ENCODE measurements at regions not wholly inside any gene's neighbourhood (a gene's known extent, or its start where the extent isn't known, plus 50 kb on each side); places are given as distances from the start of the nearest gene placed in this dataset.

GRCh38 chr13:108475181-108475580, 154.2 kb upstream of the MYO16 start:
- H3K4me1 ChIP-seq (ENCODE audit: insufficient read depth): no peaks in the 10 kb centered on the region
- TF ChIP-seq EZH2phosphoT487 (IDR thresholded peaks at IDR 0.05; ENCODE audit: insufficient read depth, low read depth): no peak
- TF ChIP-seq EZH2 (IDR thresholded peaks at IDR 0.05; ENCODE audit: insufficient read depth, poor library complexity, severe bottlenecking): no peak
- H3K9me3 ChIP-seq (ENCODE audit: low read depth): no peaks in the 10 kb centered on the region
- H3F3A ChIP-seq (ENCODE audit: insufficient read depth): no peaks in the 10 kb centered on the region
- no peaks in the 10 kb centered on the region for H3K79me2 ChIP-seq (ENCODE audit: insufficient read depth)
- no peaks in the 10 kb centered on the region for H3K27me3 ChIP-seq (replicated peaks; ENCODE audit: insufficient read depth)
- no peak overlapping the region for H3K27ac ChIP-seq
- no peaks in the 10 kb centered on the region for H3K36me3 ChIP-seq (ENCODE audit: low read depth)
- no peak for DNase-seq
- H3K9me2 ChIP-seq (ENCODE audit: insufficient read depth): no peaks in the 10 kb centered on the region
- no peak overlapping the region for H3K9ac ChIP-seq
- in situ Hi-C loops (cut with MboI): no loop called here
- H4K20me1 ChIP-seq (ENCODE audit: insufficient read depth): no peaks in the 10 kb centered on the region
- WGBS, 2 experiments (ENCODE audit: low coverage in 1 of 2, low lambda C conversion rate in 2 of 2, missing lambda C conversion rate in 2 of 2): 6 to 22% methylated on average over 2 of the region's 2 CpGs
- no peak overlapping the region for H3K4me2 ChIP-seq (ENCODE audit: unreplicated experiment)
- no peak overlapping the region for H2AFZ ChIP-seq
- H3K4me3 ChIP-seq: no peak overlapping the region

GRCh38 chr13:108477376-108477775, 152.0 kb upstream of the MYO16 start:
- 4 to 5% methylated on average over 4 of the region's 4 CpGs for WGBS, 2 experiments (ENCODE audit: low coverage in 1 of 2, low lambda C conversion rate in 2 of 2, missing lambda C conversion rate in 2 of 2)
- Histone ChIP-seq H3K9ac (no peak overlapping the region), H3F3A (ENCODE audit: insufficient read depth) (no peaks in the 10 kb centered on the region), H3K27me3 (replicated peaks; ENCODE audit: insufficient read depth) (no peaks in the 10 kb centered on the region), H3K9me2 (ENCODE audit: insufficient read depth) (no peaks in the 10 kb centered on the region), H3K4me3 (no peak overlapping the region), H3K79me2 (ENCODE audit: insufficient read depth) (no peaks in the 10 kb centered on the region), H2AFZ (no peak overlapping the region), H3K4me1 (ENCODE audit: insufficient read depth) (no peaks in the 10 kb centered on the region), H3K36me3 (ENCODE audit: low read depth) (no peaks in the 10 kb centered on the region), H3K4me2 (ENCODE audit: unreplicated experiment) (no peak overlapping the region), H4K20me1 (ENCODE audit: insufficient read depth) (no peaks in the 10 kb centered on the region), H3K9me3 (ENCODE audit: low read depth) (no peaks in the 10 kb centered on the region), H3K27ac (no peak overlapping the region)
- TF ChIP-seq EZH2phosphoT487 (IDR thresholded peaks at IDR 0.05; ENCODE audit: insufficient read depth, low read depth): no peak
- TF ChIP-seq EZH2 (IDR thresholded peaks at IDR 0.05; ENCODE audit: insufficient read depth, poor library complexity, severe bottlenecking): no peak
- in situ Hi-C loops (cut with MboI): no loop called here
- no peak for DNase-seq

- in situ Hi-C loops (cut with MboI): no loop called here
- Histone ChIP-seq H3K36me3 (ENCODE audit: low read depth) (no peaks in the 10 kb centered on the region), H3K27me3 (replicated peaks; ENCODE audit: insufficient read depth) (no peaks in the 10 kb centered on the region), H3F3A (ENCODE audit: insufficient read depth) (no peaks in the 10 kb centered on the region), H3K27ac (no peak overlapping the region), H2AFZ (no peak overlapping the region), H3K4me1 (ENCODE audit: insufficient read depth) (no peaks in the 10 kb centered on the region), H3K9me2 (ENCODE audit: insufficient read depth) (no peaks in the 10 kb centered on the region), H3K79me2 (ENCODE audit: insufficient read depth) (no peaks in the 10 kb centered on the region), H3K9me3 (ENCODE audit: low read depth) (no peaks in the 10 kb centered on the region), H3K4me3 (no peak overlapping the region), H4K20me1 (ENCODE audit: insufficient read depth) (no peaks in the 10 kb centered on the region), H3K4me2 (ENCODE audit: unreplicated experiment) (no peak overlapping the region), H3K9ac (no peak overlapping the region)
- TF ChIP-seq EZH2 (IDR thresholded peaks at IDR 0.05; ENCODE audit: insufficient read depth, poor library complexity, severe bottlenecking) (no peak), EZH2phosphoT487 (IDR thresholded peaks at IDR 0.05; ENCODE audit: insufficient read depth, low read depth) (no peak)
- DNase-seq: no peak
- WGBS, 2 experiments (ENCODE audit: low coverage in 1 of 2, low lambda C conversion rate in 2 of 2, missing lambda C conversion rate in 2 of 2): 12 to 20% methylated on average over 1 of the region's 1 CpG
Measured at GRCh38 chr13:108478179-108478578, 151.2 kb upstream of the MYO16 start.

GRCh38 chr13:108483981-108484380, 145.4 kb upstream of the MYO16 start:
- Histone ChIP-seq H3K4me3 (no peak overlapping the region), H3F3A (ENCODE audit: insufficient read depth) (no peaks in the 10 kb centered on the region), H3K4me2 (ENCODE audit: unreplicated experiment) (no peak overlapping the region), H3K4me1 (ENCODE audit: insufficient read depth) (no peaks in the 10 kb centered on the region), H3K9me3 (ENCODE audit: low read depth) (no peaks in the 10 kb centered on the region), H3K27me3 (replicated peaks; ENCODE audit: insufficient read depth) (no peaks in the 10 kb centered on the region), H3K9ac (no peak overlapping the region), H2AFZ (no peak overlapping the region), H3K36me3 (ENCODE audit: low read depth) (no peaks in the 10 kb centered on the region), H4K20me1 (ENCODE audit: insufficient read depth) (no peaks in the 10 kb centered on the region), H3K27ac (no peak overlapping the region), H3K79me2 (ENCODE audit: insufficient read depth) (no peaks in the 10 kb centered on the region), H3K9me2 (ENCODE audit: insufficient read depth) (no peaks in the 10 kb centered on the region)
- 0% methylated on average over 1 of the region's 1 CpG for WGBS, 2 experiments (ENCODE audit: low coverage in 1 of 2, low lambda C conversion rate in 2 of 2, missing lambda C conversion rate in 2 of 2)
- in situ Hi-C loops (cut with MboI): no loop called here
- TF ChIP-seq EZH2phosphoT487 (IDR thresholded peaks at IDR 0.05; ENCODE audit: insufficient read depth, low read depth) (no peak), EZH2 (IDR thresholded peaks at IDR 0.05; ENCODE audit: insufficient read depth, poor library complexity, severe bottlenecking) (no peak)
- DNase-seq: no peak

- in situ Hi-C loops (cut with MboI): no loop called here
Measured at GRCh38 chr13:108486096-108486495, 143.3 kb upstream of the MYO16 start.

More at GRCh38 chr13:108486096-108486495, 143.3 kb upstream of the MYO16 start:
- H3K4me1 ChIP-seq (ENCODE audit: insufficient read depth): no peaks in the 10 kb centered on the region
- no peak overlapping the region for H2AFZ ChIP-seq
- H3K9me3 ChIP-seq (ENCODE audit: low read depth): no peaks in the 10 kb centered on the region
- H3F3A ChIP-seq (ENCODE audit: insufficient read depth): no peaks in the 10 kb centered on the region
- no peaks in the 10 kb centered on the region for H4K20me1 ChIP-seq (ENCODE audit: insufficient read depth)
- H3K9ac ChIP-seq: no peak overlapping the region
- no peak for DNase-seq
- H3K27me3 ChIP-seq (replicated peaks; ENCODE audit: insufficient read depth): no peaks in the 10 kb centered on the region
- no peak overlapping the region for H3K4me3 ChIP-seq
- H3K36me3 ChIP-seq (ENCODE audit: low read depth): no peaks in the 10 kb centered on the region
- H3K9me2 ChIP-seq (ENCODE audit: insufficient read depth): no peaks in the 10 kb centered on the region
- no peak for TF ChIP-seq EZH2phosphoT487 (IDR thresholded peaks at IDR 0.05; ENCODE audit: insufficient read depth, low read depth)
- no peak for TF ChIP-seq EZH2 (IDR thresholded peaks at IDR 0.05; ENCODE audit: insufficient read depth, poor library complexity, severe bottlenecking)
- no peak overlapping the region for H3K27ac ChIP-seq
- H3K79me2 ChIP-seq (ENCODE audit: insufficient read depth): no peaks in the 10 kb centered on the region
- H3K4me2 ChIP-seq (ENCODE audit: unreplicated experiment): no peak overlapping the region

Data from GM23248 (cell line).